C4-2B (cell line): ENCODE measurements at regions not wholly inside any gene's neighbourhood (a gene's known extent, or its start where the extent isn't known, plus 50 kb on each side); places are given as distances from the start of the nearest gene placed in this dataset.

Experiments used
- H3K27ac ChIP-seq: fragments of 450-650 bp; 2 replicates; pipeline ENCODE4 v1.5.1; 2017
- CTCF ChIP-seq: fragments of 450-650 bp; conservative IDR thresholded peaks from 2 replicates; pipeline ENCODE4 v1.5.1; 2017; ENCODE audit warnings: mild to moderate bottlenecking
- ZFX ChIP-seq: fragments of 450-650 bp; IDR thresholded peaks from 2 replicates; pipeline ENCODE4 v1.6.1; 2017

DNA sequence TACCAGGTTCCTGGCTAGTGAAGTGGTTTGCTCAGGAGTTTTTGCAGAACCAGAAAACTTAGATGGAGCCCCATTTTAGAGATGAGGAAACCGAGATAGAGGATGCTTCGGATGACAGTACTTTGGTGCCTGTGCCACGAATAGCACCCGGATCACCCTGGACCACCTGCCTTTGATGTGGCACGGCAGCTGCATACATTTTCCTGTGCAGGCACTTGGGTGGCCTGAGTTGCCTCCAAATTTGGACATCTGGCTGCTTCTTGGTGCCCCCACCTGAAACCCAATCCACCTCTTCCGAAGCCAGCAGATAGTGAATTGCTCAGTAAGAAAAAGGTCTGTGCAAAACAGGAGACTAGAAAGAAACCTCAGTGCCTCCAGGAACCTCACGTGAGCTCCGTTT is 140.6 kb upstream of the ID2 start:
- no peak overlapping the region for H3K27ac ChIP-seq
- TF ChIP-seq CTCF (no peak), ZFX (no peak)

GRCh38 chr2:8541636-8542035 is 140.2 kb upstream of the ID2 start:
- H3K27ac ChIP-seq: no peak overlapping the region
- TF ChIP-seq ZFX: no peak
- TF ChIP-seq CTCF: no peak

DNA sequence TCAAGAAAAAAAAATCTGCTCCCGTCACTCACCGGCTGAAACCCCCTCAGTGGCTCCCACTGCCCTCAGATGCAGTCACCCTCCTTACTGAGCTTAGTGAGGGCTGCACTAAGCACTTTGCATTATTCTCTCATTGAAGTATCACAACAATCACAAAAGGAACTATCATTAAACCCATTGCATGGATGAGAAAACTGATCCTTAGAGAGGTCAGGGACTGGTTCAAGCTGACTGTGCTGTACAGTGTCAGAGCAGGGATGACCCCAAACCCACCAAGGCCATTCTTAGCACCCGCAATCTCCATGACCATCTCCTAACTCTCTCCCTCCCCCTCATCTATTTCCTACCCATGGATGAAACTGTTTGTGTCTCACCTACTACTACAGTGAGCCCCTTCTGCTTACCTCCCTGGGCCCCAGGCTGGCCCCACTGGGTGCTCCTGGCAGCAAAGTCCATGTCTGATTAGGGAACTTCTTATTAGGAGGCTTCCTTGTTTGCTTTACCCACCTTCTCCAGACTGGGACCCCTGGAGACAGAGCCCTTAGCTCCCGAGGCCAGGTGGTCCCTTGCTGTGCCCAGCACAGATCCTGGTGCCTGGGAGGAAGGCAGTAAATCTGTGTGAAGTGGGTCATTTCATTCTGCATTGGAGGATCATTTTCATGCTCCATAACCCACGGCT is 139.3 kb upstream of the ID2 start:
- TF ChIP-seq ZFX: no peak
- TF ChIP-seq CTCF: no peak
- no peak overlapping the region for H3K27ac ChIP-seq

GRCh38 chr2:8543060-8543382 is 138.8 kb upstream of the ID2 start:
- TF ChIP-seq CTCF (no peak), ZFX (no peak)

GRCh38 chr2:8543383-8544170 is 138.3 kb upstream of the ID2 start:
- no peak for TF ChIP-seq ZFX
- no peak for TF ChIP-seq CTCF
- no peak overlapping the region for H3K27ac ChIP-seq

More at GRCh38 chr2:8543060-8543382, 138.8 kb upstream of the ID2 start:
- no peak overlapping the region for H3K27ac ChIP-seq

- H3K27ac ChIP-seq: no peak overlapping the region
- no peak for TF ChIP-seq ZFX
- no peak for TF ChIP-seq CTCF
Observed at GRCh38 chr2:8544171-8544785, 137.6 kb upstream of the ID2 start.
